Heart left ventricle (tissue), 16 donors: ENCODE measurements at regions not wholly inside any gene's neighbourhood (a gene's known extent, or its start where the extent isn't known, plus 50 kb on each side); places are given as distances from the start of the nearest gene placed in this dataset.

ENCODE experiments used
- ATAC-seq, 4 donors: fragments of 200-7000 bp; cut with Tn5 transposase; one replicate each; pipeline ENCODE4 v1.9.1; 2020 to 2022; ENCODE audit warnings: moderate library complexity in 4 of 4, mild to moderate bottlenecking in 3 of 4, moderate number of reproducible peaks in 1 of 4
- DNase-seq, 5 donors: peaks; one replicate each; pipeline ENCODE4 v3.0.0-alpha.2; 2020
- H3K27ac ChIP-seq, 12 donors: fragments of 200-600 bp; sonication (generic) in 4 of 12; one replicate each; pipeline versions ENCODE4 v1.5.0 to v1.8.0; 2016 to 2022; ENCODE audit warnings: mild to moderate bottlenecking in 2 of 12
- H3K27me3 ChIP-seq, 9 donors: fragments of 200-600 bp; sonication (generic) in 2 of 9; one replicate each; pipeline versions ENCODE4 v1.5.1 to v1.8.0; 2016 to 2022; ENCODE audit warnings: mild to moderate bottlenecking in 3 of 9
- H3K36me3 ChIP-seq, 9 donors: fragments of 200-600 bp; sonication (generic) in 2 of 9; one replicate each; pipeline versions ENCODE4 v1.5.0 to v1.8.0; 2018 to 2022; ENCODE audit warnings: mild to moderate bottlenecking in 2 of 9
- H3K4me1 ChIP-seq, 12 donors: fragments of 200-600 bp; sonication (generic) in 4 of 12; one replicate each; pipeline versions ENCODE4 v1.5.0 to v1.8.0; 2016 to 2022; ENCODE audit warnings: mild to moderate bottlenecking in 3 of 12
- H3K4me3 ChIP-seq, 12 donors: fragments of 200-600 bp; sonication (generic) in 4 of 12; one replicate each; pipeline versions ENCODE4 v1.5.0 to v1.8.0; 2017 to 2022; ENCODE audit warnings: mild to moderate bottlenecking in 9 of 12, moderate library complexity in 4 of 12
- H3K9me3 ChIP-seq, 12 donors: fragments of 200-600 bp; sonication (generic) in 4 of 12; one replicate each; pipeline versions ENCODE4 v1.5.0 to v1.8.0; 2016 to 2022; ENCODE audit warnings: mild to moderate bottlenecking in 1 of 12
- CTCF ChIP-seq, 12 donors: fragments of 200-600 bp; sonication (generic) in 4 of 12; IDR thresholded peaks; one replicate each; pipeline versions ENCODE4 v1.5.0 to v1.8.0; 2018 to 2022; ENCODE audit warnings: antibody characterized with exemption in 12 of 12, mild to moderate bottlenecking in 5 of 12
- POLR2A ChIP-seq, 2 donors: fragments of 450-650 bp; IDR thresholded peaks; one replicate each; pipeline ENCODE4 v1.6.1; 2017; ENCODE audit warnings: antibody characterized with exemption in 2 of 2, mild to moderate bottlenecking in 2 of 2, moderate library complexity in 2 of 2
- WGBS, 4 donors: extraction: QIAGEN DNeasy Blood & Tissue Kit in 2 of 4; methylation state at CpG; one replicate each; pipeline versions ENCODE4 v1.1.5 to v1.1.7; 2013 to 2018; 5-methylcytosine and 5-hydroxymethylcytosine counted together
- intact Hi-C, 10 donors: fragments of 100-400 bp; cut with DNase I; formaldehyde crosslinking; loops; one replicate each; pipeline versions ENCODE4 v1.11.1 to v1.14.2; 2022
- donor health status: ischemic (EF 13 %, LVEDD 7.1; RV severe dilation, severe dysfunction).
- donor health status: healthy with polysubstance abuse.
- donor health status: DM: no; HTN: yes; CAD: no.
- donor health status: DM: no; HTN: no; CAD: no.
- donor health status: ischemic (EF 25% LVEDD 6.9; RV normal size, moderate dysfunction).
- donor health status: ischemic (EF 25% LVEDD 5.7; RV mildly dilated, moderate dysfunction).
- donor health status: healthy.
- donor health status: DM: yes; HTN: yes; CAD: no.
- donor health status: ischemic (EF 35%, LVEDD 5.7; RV mildly dilated, moderate dysfunction).
- donor health status: nonischemic (EF 11% LVEDD 7.7; RV severe dilation, severe dysfunction).
- donor health status: DM: yes; HTN: yes; CAD: no.
- donor health status: PGD.
- donor health status: ischemic (EF 29% LVEDD 5.4; RV normal size, mild dysfunction).
- donor health status: nonischemic (EF 23%, LVEDD 6.1; RV moderate dilation, normal function).

- Histone ChIP-seq H3K27ac (no peak overlapping the region), H3K36me3 (no peaks in the 10 kb centered on the region), H3K9me3 (no peaks in the 10 kb centered on the region), H3K4me3 (no peak overlapping the region), H3K4me1 (peaks cover 0 to 3% (median 0%) of the 10 kb centered on the region in 12 donors), H3K27me3 (no peaks in the 10 kb centered on the region)
- intact Hi-C loops: no loop called here
- ATAC-seq (peak in 1 of 4 donors; percentile 22), DNase-seq (no peak)
- TF ChIP-seq CTCF (IDR thresholded peaks at IDR 0.05) (no peak), POLR2A (IDR thresholded peaks at IDR 0.05) (no peak)
Observed at GRCh38 chr4:62263454-62263853, 1063.3 kb downstream of the ADGRL3 start.

GRCh38 chr4:62262676-62263075, 1062.5 kb downstream of the ADGRL3 start:
- 68 to 80% (median 73%) methylated on average over 1 of the region's 1 CpG for WGBS, 4 donors
- no peaks in the 10 kb centered on the region for H3K27me3 ChIP-seq
- H3K27ac ChIP-seq: no peak overlapping the region
- TF ChIP-seq CTCF (IDR thresholded peaks at IDR 0.05) (no peak), POLR2A (IDR thresholded peaks at IDR 0.05) (no peak)
- ATAC-seq (no peak), DNase-seq (no peak)
- H3K4me1 ChIP-seq: peaks cover 0 to 3% (median 0%) of the 10 kb centered on the region in 12 donors
- H3K4me3 ChIP-seq: no peak overlapping the region
- H3K9me3 ChIP-seq: no peaks in the 10 kb centered on the region
- H3K36me3 ChIP-seq: no peaks in the 10 kb centered on the region
- intact Hi-C loops: no loop called here

GRCh38 chr4:62260254-62260653, 1060.1 kb downstream of the ADGRL3 start:
- Histone ChIP-seq H3K27ac (no peak overlapping the region), H3K4me1 (peaks cover 0 to 3% (median 0%) of the 10 kb centered on the region in 12 donors), H3K9me3 (peaks cover 0 to 4% (median 0%) of the 10 kb centered on the region in 12 donors), H3K27me3 (no peaks in the 10 kb centered on the region), H3K36me3 (no peaks in the 10 kb centered on the region), H3K4me3 (no peak overlapping the region)
- WGBS, 4 donors: 60 to 72% (median 68%) methylated on average over 3 of the region's 3 CpGs
- intact Hi-C loops: no loop called here
- ATAC-seq (no peak), DNase-seq (no peak)
- TF ChIP-seq POLR2A (IDR thresholded peaks at IDR 0.05): no peak
- no peak for TF ChIP-seq CTCF (IDR thresholded peaks at IDR 0.05)

- intact Hi-C loops: no loop called here
- H3K27me3 ChIP-seq: no peaks in the 10 kb centered on the region
- H3K4me1 ChIP-seq: no peaks in the 10 kb centered on the region
- TF ChIP-seq CTCF (IDR thresholded peaks at IDR 0.05): no peak
- no peak for TF ChIP-seq POLR2A (IDR thresholded peaks at IDR 0.05)
- DNase-seq: no peak
- peaks cover 0 to 4% (median 0%) of the 10 kb centered on the region in 12 donors for H3K9me3 ChIP-seq
- no peak overlapping the region for H3K27ac ChIP-seq
- no peaks in the 10 kb centered on the region for H3K36me3 ChIP-seq
- no peak overlapping the region for H3K4me3 ChIP-seq
- no peak for ATAC-seq
Observed at GRCh38 chr4:62256479-62256878, 1056.4 kb downstream of the ADGRL3 start.
